ENCODE measurements at regions not wholly inside any gene's neighbourhood (a gene's known extent, or its start where the extent isn't known, plus 50 kb on each side); places are given as distances from the start of the nearest gene placed in this dataset.
A peak's percentile ranks its signal among the peaks of the same experiment; 100 is the strongest.
"Not testable (repeated sequence)": the region's sequence is repeated elsewhere in the genome, so short reads cannot be mapped to it uniquely, and the experiment has no call there.

DNA sequence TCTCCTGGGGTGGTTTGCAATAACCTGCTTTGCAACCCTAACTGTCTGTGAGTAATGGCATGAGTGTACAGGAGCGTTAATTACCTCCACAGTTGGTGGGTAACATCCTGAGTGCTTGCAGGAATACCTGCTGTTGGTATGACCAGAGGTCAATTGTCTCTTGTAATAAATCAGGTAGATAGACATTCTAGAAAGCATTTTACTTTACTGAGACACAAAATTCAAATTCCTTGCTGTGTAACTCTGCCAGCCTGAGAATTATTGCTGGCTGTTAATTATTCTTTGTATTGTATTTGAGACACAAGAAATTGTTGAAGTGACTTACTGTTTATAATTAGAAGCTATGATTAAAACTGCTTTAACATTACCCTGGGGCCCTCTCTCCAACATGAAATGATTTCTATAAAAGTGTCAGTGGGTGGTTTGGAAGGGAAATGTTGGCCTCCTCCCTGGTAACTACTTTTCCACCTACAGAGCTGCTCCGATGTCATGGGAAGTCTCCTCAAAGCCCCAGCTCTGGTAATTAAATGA is 150.8 kb upstream of the ADCY2 start:
- DNase-seq, result no peak

DNA sequence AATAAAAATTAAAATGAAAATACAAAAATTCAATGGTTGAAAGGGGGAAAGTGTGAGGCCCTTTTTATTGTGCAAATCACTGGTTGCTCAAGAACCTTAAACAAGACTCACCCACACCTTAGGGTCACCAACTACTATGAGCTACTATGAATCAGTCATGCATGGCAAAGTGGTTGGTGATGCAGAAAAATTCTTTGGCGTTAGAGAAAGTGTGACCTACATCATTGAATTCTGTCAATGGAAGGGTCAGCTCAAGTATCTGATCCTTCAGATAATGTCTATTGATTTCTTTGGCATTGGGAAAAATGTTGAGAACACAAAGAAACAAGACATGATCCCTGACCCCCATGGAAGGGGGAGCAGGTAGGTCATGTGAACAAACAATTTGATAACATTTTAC is 149.7 kb upstream of the ADCY2 start:
- DNase-seq, result peak; percentile 69

DNA sequence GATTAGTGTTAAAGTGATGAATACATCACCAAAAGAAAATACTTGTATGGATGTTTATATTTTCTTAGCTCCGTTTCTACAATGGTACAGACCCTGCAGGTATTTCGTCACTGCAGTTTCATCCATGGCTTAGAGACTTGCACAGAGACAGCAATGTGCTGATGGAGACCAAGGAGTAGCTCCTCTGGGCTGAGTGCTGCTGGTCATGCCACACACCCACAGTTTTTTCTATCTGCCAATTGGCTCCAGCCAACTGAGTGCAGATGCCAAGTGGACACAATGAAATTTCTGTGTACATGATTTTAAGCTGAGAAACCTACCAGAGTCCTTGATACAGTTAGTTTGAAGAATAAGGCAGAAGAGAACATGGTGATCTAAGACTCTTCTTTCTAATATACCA is 145.9 kb upstream of the ADCY2 start:
- no peak for DNase-seq

DNA sequence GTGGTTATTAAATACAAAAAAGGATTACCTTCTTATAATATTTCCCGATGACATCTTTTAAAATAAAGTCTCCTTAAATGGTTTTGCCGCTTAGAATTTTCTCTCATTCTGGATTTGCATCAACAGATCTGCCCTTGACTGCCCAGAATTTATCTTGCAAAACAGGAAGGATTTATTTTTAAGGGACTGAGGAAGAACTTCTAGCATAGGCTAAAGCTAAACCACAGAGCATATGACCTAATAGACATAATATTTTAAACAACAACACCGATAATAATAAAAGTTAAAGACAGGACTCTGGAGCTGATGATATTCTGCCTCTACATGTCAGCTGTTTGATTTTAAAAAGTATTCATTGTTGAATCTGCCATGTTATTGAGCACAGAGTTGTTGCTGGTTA is 145.3 kb upstream of the ADCY2 start:
- no peak for DNase-seq

DNA sequence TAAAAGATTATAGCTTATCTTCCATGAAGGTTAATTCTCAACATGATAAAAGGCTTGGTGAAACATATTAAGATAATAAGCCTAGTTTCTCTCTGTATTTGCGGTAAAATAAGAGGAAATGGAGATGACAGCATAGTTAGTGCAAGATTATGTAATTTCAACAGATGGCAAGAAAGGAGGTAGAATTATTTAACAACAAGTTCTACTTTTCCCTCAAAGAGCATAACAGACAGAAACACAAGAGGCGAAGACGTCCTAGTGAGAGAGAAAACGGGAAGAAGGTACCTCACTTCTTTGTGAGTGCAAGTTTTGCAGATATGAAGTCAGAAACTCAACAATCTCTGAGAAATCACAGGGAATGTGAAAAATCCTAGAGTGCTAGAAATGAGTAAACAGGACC is 144.8 kb upstream of the ADCY2 start:
- DNase-seq, result no peak

DNA sequence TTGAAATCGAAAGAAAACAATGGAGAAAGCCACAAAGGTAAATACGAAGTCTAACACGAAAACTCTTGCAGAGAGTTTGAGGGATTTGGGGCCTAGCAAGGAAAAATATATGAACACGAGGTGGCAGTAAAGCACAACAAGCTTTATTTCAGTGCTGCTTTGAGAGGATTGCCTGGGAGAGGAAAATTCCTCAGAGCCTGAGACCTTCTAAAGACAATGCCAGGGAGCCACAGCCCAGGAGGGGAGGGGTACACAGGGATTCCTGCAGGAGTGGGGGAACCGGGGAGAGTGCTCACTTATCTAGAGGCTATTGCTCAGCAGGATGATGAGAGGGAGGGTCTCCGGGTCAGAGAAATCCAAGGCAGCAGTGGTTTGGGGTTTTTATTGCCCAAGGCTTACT is 134.9 kb upstream of the ADCY2 start:
- peak; percentile 80 for DNase-seq

DNA sequence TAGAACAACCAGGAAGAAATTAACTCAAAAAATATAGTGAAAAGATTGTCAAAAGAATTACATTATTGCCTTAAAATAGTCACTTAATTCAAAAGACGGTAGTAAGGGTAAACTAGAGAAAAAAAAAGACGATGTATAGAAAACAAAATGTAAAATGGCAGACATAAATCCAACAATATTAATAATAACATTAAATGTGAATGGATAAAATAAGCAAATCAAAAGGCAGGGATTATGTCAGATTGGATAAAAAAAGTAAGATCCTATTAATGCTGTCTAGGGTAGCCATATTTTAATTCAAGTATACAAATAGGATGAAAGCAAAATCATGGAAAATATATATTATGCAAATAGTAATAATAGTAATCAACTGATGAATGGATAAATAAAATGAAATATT is 134.0 kb upstream of the ADCY2 start:
- DNase-seq, result no peak

DNA sequence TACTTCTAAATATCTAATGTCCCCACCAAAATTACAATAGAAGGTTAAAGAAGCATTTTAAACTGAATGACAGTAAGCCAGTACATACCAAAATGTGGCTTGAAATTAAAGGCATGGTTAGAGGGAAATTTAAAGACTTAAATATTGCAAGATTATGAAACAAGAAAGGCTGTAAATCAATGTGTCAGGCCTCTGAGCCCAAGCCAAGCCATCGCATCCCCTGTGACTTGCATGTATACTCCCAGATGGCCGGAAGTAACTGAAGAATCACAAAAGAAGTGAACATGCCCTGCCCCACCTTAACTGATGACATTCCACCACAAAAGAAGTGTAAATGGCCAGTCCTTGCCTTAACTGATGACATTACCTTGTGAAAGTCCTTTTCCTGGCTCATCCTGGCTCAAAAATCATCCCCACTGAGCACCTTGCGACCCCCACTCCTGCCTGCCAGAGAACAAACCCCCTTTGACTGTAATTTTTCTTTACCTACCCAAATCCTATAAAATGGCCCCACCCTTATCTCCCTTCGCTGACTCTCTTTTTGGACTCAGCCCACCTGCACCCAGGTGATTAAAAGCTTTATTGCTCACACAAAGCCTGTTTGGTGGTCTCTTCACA is 132.4 kb upstream of the ADCY2 start:
- DNase-seq, result not testable (repeated sequence)

DNA sequence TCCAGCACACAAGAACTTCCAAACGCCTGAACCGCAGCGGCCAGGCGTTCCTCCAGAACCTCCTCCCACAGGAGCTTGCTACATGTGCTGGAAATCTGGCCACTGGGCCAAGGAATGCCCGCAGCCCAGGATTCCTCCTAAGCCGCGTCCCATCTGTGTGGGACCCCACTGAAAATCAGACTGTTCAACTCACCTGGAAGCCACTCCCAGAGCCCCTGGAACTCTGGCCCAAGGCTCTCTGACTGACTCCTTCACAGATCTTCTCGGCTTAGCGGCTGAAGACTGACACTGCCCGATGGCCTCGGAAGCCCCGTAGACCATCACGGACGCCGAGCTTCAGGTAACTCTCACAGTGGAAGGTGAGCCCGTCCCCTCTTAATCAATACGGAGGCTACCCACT is 130.2 kb upstream of the ADCY2 start:
- DNase-seq, result not testable (repeated sequence)

DNA sequence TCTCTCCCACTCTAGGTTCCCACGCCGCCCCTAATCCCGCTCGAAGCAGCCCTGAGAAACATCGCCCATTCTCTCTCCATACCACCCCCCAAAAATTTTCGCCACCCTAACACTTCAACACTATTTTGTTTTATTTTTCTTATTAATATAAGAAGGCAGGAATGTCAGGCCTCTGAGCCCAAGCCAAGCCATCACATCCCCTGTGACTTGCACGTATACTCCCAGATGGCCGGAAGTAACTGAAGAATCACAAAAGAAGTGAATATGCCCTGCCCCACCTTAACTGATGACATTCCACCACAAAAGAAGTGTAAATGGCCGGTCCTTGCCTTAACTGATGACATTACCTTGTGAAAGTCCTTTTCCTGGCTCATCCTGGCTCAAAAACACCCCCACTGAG is 127.2 kb upstream of the ADCY2 start:
- not testable (repeated sequence) for DNase-seq

DNA sequence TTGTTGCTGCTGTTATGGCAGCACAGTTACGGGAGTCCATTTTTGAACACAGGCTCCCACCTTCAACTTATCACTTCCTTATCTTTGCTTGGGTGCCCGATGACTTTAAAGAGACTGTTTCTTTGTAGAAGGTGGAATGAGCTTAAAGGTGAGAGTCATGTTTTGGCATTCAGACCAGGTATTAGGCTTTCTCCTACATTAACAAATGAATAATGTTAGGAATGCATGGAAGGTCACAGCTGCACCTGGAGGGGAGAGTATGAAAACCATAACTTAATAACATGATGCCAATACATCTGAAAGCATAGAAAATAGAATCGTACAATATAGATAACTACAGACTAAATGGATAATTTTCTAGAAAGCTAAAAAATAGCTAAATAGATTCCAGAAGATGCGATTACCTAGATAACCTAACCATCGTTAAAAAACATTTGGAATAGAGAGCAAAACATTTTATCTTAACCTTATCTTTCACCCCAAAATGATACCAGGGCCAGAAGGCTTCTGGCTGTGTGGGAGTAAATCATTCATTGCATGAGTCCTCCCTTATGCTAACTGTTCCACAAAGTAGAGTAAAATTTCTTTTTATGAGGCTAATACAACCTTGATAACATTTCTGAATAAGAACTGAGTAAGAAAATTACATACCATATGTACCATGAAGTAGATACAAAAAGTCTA is 126.2 kb upstream of the ADCY2 start:
- DNase-seq, result no peak

DNA sequence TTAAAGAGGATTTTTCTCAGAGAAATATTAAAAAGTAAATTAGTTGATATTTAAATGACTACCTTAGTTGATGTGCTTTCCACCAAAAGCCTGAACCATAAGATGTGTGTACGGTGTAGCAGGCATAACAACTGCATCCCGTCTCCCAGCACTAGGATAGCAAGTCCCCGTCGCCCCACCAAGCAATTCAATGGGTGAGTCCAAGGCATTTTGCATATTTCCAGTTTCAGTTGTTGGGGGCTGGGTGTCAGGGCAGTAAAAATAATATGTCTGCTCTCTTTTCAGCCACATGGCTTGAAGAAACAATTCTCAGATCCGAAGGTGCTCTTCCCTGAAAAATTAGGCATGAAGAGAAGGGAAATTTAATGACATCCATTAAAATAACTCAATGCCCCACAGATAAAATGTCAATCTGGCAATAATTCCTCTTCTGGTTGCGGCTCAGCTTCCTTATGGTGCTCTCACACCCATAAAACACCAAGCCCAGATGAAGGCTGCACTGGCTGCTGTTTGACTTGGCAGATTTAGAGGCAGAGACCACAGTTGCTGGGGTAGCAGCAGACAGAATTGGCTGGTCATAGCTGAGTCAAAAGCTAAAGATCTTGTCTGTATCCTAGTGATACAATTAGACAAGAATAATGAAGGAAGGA is 124.4 kb upstream of the ADCY2 start:
- no peak for DNase-seq

DNA sequence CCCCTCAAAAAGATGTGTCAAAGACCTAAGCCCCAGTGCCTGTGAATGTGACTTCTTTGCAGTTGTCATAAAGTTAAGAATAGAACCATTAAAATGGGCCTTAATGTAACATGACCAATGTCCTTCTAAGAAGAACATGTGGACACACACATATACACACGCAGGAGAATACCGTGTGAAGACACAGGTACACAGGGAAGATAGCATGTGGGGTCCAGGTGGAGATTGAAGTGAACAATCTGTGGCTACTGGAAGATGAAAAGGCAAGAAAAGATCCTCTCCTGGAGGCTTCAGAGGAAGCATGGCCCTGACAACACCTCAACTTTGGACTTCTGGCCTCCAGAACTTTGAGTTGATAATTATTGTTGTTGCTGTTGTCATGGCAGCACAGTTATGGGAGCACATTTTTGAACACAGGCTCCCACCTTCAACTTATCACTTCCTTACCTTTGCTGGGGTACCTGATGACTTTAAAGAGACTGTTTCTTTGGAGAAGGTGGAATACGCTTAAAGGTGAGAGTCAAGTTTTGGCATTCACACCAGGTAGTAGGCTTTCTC is 123.5 kb upstream of the ADCY2 start:
- no peak for DNase-seq

DNA sequence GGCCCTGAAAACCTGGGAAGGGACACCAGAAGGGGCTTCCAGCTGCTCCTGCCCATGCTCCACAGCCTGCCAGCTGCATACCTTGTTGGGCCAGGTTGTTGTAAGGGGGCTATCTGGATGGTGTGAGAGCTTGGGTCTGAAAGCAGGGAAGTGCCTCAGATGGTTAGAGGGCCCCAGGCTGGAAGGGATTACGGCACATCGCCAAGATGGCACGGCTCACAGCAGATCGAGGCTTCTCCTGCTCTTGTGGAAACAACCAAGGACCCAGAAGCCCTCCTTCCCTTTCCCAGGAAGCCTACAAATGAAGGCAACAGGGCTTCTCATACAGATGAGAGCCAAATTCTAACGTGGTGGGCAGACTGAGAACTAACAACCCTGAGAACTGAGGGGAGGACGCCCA is 121.7 kb upstream of the ADCY2 start:
- no peak for DNase-seq

DNA sequence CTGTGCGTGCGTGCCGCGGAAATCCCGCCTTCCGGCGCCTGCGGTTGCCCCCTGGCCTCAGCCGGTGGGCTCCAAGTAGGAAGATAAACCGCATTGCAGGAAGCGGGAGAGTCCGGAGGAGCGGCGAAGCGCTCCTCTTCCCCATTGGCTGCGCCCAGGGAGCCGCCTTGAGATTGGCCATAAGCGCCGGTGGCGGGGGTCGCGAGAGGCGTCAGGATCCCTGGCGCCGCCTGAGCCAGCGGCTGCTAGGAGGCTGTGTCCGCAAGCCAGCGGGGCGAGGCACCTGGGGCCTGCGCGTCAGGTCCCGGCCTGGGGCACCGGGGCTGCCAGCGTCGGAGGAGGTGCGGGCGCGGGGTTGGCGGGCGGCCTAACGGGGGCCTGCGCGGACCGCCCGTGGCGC is 106.3 kb upstream of the ADCY2 start:
- DNase-seq, result not testable (repeated sequence)

DNA sequence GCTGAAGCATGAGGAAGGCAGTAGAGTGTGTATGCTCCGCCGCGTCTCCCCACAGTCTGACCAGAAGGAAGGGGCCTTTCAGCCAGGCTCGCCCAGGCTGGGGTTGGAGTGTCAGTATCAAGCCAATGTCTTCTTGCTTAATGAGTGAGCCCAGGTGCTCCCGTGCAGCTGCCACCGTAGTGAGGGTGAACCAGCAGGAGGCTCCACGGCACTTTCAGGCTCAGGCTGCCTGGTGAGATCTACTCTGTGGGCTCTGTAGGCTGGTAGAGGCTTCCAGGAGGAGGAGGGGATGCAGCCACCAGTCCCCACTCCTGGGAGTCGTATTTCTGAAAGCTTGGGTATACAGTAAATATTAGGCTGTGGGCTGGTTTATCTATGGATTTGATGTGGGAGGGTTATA is 98.1 kb upstream of the ADCY2 start:
- not testable (repeated sequence) for DNase-seq

DNA sequence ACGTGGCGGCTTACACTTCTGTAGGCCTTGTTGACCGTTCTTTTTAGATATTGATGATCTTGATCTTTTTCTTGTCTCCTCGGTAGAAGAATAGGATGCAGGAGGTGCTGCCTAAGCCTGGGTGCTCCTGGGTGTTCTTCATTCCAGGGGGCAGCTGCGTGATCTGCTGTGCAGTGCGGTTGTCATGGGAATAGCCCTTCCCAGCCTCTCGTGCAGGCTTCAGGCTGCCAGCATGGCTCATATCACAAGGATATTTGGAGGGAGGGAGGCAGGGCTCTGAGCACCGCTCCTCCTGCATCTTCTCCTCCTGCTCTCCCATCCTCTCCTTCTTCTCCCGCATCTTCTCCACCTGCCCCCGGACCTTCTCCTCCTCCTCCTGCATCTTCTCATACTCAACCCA is 96.2 kb upstream of the ADCY2 start:
- not testable (repeated sequence) for DNase-seq

DNA sequence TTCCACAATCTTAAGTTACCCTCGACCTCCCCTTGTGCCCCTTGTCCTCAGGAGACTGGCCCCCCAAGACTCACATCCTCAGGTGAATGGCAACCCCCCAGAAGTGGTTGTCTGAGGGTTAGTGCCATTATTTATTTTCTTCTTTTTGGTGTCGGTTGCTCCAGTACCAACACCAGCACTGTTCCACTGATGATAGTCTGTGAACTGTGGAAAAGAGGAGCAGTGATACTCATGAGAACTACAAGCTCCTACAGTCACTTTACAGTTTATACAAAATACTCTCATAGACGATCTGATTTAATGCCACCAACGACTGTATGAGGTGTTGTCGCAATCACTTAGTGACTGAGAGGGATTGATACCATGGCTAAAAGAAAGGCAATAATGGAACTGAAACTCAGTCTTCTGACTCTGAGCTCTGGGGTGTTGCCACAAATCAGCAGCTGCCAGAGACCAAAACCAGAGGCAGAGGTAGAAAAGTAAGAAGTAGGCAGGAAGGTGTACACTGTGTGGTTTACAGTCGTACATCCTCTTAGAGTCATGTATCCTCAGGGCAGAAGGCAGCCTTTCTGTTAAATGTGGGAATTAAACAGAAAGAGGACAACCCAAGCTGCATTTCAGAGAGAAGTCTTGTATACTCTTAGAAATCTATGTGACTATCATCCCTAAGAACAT is 90.8 kb upstream of the ADCY2 start:
- not testable (repeated sequence) for DNase-seq

DNA sequence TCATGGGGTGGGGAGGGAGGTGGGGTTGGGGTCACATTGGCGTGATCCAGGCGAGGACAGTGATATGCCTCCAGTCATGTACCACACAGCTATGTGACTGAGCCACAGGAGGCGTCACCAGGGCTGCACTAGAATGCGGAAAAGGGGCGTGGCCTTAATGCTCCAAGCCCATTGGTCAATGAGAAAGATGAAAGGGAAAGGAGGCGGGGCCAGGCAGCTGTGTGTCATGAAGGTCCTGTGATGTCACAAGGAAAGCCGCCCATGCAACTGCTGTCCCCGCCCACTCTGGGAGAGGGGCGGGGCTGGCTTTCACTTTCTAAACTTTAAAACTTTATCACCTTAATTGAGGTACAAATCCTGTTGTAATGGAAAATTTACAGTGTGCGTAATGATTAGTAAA is 89.4 kb upstream of the ADCY2 start:
- DNase-seq, result not testable (repeated sequence)

DNA sequence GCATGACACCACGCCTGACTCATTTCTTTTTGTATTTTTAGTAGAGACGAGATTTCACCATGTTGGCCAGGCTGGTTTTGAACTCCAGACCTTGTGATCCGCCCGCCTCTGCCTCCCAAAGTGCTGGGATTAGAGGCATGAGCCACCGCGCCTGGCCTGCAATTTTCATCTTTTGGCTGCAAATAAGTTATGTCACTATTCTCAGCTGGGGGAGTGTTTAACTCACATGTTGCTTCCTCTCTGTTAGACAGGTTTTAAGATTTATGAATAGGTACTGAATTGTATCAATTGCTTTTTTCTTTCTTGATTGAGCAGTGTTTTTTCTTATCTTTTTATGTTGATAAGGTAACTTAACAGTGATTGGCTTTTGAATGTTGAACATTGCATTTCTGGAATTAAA is 88.2 kb upstream of the ADCY2 start:
- DNase-seq, result not testable (repeated sequence)

DNA sequence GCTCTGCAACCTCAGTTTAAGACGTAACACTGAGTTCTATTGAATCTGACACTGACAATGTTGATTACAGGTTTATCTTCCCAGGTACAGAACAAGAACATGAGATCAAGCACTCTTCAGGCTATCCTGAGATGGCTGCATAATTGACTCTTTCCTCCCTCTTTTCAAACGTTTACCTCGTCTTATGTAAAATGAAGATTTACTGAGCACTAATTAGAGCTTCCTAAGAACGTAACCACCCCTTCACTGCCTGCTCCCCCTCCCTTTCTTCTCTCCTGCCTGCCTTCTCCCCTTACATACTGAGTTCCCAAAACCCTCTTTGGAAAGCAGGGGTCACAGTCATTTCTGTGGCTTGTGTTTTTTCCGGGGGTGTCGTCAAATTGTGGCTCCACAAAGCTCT is 86.2 kb upstream of the ADCY2 start:
- DNase-seq, result not testable (repeated sequence)

DNA sequence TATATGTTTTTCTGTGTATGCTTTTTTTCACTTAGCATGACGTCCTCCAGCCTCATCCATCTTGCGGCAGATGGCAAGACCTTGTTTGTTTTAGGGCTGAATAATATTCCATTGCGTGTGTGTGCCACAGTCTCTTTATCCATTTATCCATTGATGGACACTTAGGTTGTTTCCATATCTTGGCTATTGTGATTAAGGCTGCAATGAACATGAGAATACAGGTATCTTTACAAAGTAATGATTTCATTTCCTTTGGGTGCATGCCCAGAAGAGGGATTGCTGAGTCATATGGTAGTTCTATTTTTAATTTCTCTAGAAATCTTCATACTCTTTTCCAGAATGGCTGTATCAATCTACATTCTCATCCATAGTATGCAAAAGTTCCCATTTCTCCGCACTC is 85.3 kb upstream of the ADCY2 start:
- DNase-seq, result not testable (repeated sequence)

DNA sequence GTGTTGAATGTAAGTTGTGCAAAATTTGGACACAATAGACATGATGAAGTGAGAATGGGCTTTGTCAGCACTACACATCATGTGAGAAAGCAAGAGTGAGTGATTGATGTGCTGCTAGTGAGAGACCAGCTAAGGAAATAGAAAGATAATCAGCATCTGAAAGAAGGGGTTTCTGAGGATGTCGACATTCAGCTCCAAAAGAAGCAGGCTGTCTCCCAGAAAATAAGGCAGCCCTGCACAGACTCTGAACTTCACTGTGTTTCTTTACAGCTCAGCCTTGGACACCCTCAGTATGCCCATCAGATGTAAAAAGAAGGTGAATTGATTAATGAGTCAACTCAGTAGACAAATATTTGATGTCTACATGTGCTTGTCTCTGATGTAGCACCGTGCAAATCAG is 80.8 kb upstream of the ADCY2 start:
- DNase-seq, result no peak
